ENCODE measurements at regions not wholly inside any gene's neighbourhood (a gene's known extent, or its start where the extent isn't known, plus 50 kb on each side); places are given as distances from the start of the nearest gene placed in this dataset.

- Histone ChIP-seq H3K36me3 (no peaks in the 10 kb centered on the region), H3K4me1 (no peaks in the 10 kb centered on the region), H3K9me3 (no peaks in the 10 kb centered on the region), H3K4me3 (no peak overlapping the region), H3K27me3 (no peaks in the 10 kb centered on the region), H3K27ac (replicated peaks in 1 of 4) (no peak overlapping the region)
- no peak for DNase-seq (ENCODE audit: extremely low spot score)
- WGBS: 94% methylated on average over 3 of the region's 3 CpGs
- intact Hi-C loops (cut with DNase I): no loop called here
- TF ChIP-seq EP300 (IDR thresholded peaks at IDR 0.05) (no peak), POLR2AphosphoS5 (IDR thresholded peaks at IDR 0.05) (no peak)
Measured at GRCh38 chr11:109849051-109849450, 244.1 kb upstream of the ZC3H12C start.

- H3K9me3 ChIP-seq: no peaks in the 10 kb centered on the region
- DNase-seq (ENCODE audit: extremely low spot score): no peak
- H3K4me3 ChIP-seq: no peak overlapping the region
- intact Hi-C loops (cut with DNase I): no loop called here
- no peak for TF ChIP-seq POLR2AphosphoS5 (IDR thresholded peaks at IDR 0.05)
- TF ChIP-seq POLR2A (IDR thresholded peaks at IDR 0.05; ENCODE audit: low read depth): no peak
- TF ChIP-seq EP300 (IDR thresholded peaks at IDR 0.05): no peak
- TF ChIP-seq CTCF (IDR thresholded peaks at IDR 0.05): no peak
- no peak overlapping the region for H3K27ac ChIP-seq (replicated peaks in 1 of 4)
- no peaks in the 10 kb centered on the region for H3K4me1 ChIP-seq
- H3K36me3 ChIP-seq: no peaks in the 10 kb centered on the region
- H3K27me3 ChIP-seq: no peaks in the 10 kb centered on the region
- 83% methylated on average over 5 of the region's 5 CpGs for WGBS
Measured at GRCh38 chr11:109849946-109850345, 243.2 kb upstream of the ZC3H12C start.

GRCh38 chr11:109851780-109852390, 241.3 kb upstream of the ZC3H12C start:
- Histone ChIP-seq H3K27me3 (no peaks in the 10 kb centered on the region), H3K27ac (replicated peaks in 1 of 4) (no peak overlapping the region), H3K36me3 (no peaks in the 10 kb centered on the region), H3K4me1 (no peaks in the 10 kb centered on the region), H3K9me3 (no peaks in the 10 kb centered on the region), H3K4me3 (no peak overlapping the region)
- no peak for DNase-seq (ENCODE audit: extremely low spot score)
- WGBS: 44% methylated on average over 1 of the region's 1 CpG
- intact Hi-C loops (cut with DNase I): no loop called here
- TF ChIP-seq CTCF (IDR thresholded peaks at IDR 0.05) (no peak), POLR2AphosphoS5 (IDR thresholded peaks at IDR 0.05) (no peak), POLR2A (IDR thresholded peaks at IDR 0.05; ENCODE audit: low read depth) (no peak), EP300 (IDR thresholded peaks at IDR 0.05) (no peak)

- no peak for DNase-seq (ENCODE audit: extremely low spot score)
- Histone ChIP-seq H3K4me3 (no peak overlapping the region), H3K4me1 (no peaks in the 10 kb centered on the region), H3K9me3 (no peaks in the 10 kb centered on the region), H3K27me3 (no peaks in the 10 kb centered on the region), H3K36me3 (no peaks in the 10 kb centered on the region), H3K27ac (replicated peaks in 1 of 4) (no peak overlapping the region)
- intact Hi-C loops (cut with DNase I): no loop called here
- TF ChIP-seq CTCF (IDR thresholded peaks at IDR 0.05) (peak; percentile 27 to 37 (median 36)), POLR2AphosphoS5 (IDR thresholded peaks at IDR 0.05) (no peak)
- 79% methylated on average over 5 of the region's 5 CpGs for WGBS
Measured at GRCh38 chr11:109853156-109853776, 239.9 kb upstream of the ZC3H12C start.

GRCh38 chr11:109854731-109855130, 238.5 kb upstream of the ZC3H12C start:
- H3K27me3 ChIP-seq: no peaks in the 10 kb centered on the region
- no peak for DNase-seq (ENCODE audit: extremely low spot score)
- no peak for TF ChIP-seq CTCF (IDR thresholded peaks at IDR 0.05)
- TF ChIP-seq POLR2A (IDR thresholded peaks at IDR 0.05; ENCODE audit: low read depth): no peak
- TF ChIP-seq POLR2AphosphoS5 (IDR thresholded peaks at IDR 0.05): no peak
- TF ChIP-seq EP300 (IDR thresholded peaks at IDR 0.05): no peak
- H3K9me3 ChIP-seq: no peaks in the 10 kb centered on the region
- intact Hi-C loops (cut with DNase I): no loop called here
- H3K4me1 ChIP-seq: no peaks in the 10 kb centered on the region
- no peak overlapping the region for H3K4me3 ChIP-seq
- H3K27ac ChIP-seq (replicated peaks in 1 of 4): no peak overlapping the region
- H3K36me3 ChIP-seq: no peaks in the 10 kb centered on the region

Measured in esophagus muscularis mucosa (tissue), 4 donors.